GM21367 (cell line): ENCODE measurements at regions not wholly inside any gene's neighbourhood (a gene's known extent, or its start where the extent isn't known, plus 50 kb on each side); places are given as distances from the start of the nearest gene placed in this dataset.
"Not testable (repeated sequence)": the region's sequence is repeated elsewhere in the genome, so short reads cannot be mapped to it uniquely, and the experiment has no call there.

Experiments
- ATAC-seq: cut with Tn5 transposase; IDR thresholded peaks from one replicate; pipeline ENCODE4 v1.9.1; 2021; ENCODE audit not compliant: unreplicated experiment

- ATAC-seq, result no peak
Observed at GRCh38 chr17:45646288-45646988, 137.7 kb upstream of the CRHR1 start.

DNA sequence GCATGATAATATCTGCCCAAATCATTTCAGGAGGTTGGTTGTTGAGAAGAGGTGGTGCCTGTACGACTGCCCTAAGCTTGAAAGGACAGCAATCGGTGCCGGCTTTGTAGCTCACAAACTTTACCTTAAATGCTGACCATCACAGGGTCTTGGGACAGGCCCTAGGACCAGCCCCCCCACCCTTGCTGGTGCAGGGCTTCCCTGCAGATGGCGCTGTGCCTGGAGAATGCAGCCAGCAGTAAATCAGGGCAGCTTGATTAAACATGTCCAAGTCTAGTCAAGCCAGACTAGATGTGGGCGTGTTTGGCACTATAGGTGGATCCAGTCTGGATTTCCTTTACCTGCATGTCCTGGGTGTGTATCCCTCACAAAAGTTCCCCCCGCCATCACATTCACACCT is 135.5 kb upstream of the CRHR1 start:
- ATAC-seq, result no peak

DNA sequence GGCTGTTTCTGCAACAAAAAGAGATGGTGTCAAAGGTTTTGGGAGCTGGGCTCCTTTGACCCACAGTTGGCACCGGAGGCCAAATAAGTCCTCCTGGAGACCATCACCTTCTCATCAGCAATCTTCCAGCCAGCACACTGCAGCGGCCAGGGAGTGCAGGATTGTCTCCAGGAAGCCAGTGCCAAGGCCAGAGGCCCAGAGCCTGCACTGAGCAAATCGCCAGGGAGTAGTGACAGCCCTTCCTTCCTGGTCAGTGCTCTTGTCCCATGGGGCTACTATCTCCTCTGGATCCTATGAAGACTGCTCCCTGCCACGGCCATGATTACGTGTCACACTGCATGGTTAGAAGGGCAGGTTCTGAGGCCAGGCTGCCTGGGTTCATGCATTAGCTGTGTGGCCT is 134.3 kb upstream of the CRHR1 start:
- ATAC-seq, result no peak

- no peak for ATAC-seq
Observed at GRCh38 chr17:45650561-45650960, 133.6 kb upstream of the CRHR1 start.

GRCh38 chr17:45651145-45651709 is 132.9 kb upstream of the CRHR1 start:
- no peak for ATAC-seq

DNA sequence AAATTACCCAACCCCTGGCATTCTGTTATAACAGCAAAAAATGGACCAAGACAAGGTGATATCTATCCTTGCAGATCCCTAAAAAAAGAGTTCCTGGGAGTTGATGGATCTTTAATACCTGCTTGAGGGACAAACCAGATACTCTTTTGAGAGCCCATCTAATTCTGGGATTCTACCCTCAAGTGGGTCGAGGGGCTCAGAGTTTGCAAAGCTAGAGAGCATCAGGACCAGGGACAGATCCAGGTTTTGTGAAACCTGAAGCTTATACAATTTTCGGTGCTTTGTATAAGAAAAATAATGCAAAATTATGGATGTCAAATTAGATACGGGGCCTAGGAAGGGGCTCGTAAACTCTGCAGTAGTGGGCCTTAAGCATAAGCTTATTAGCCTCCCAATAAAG is 130.5 kb upstream of the CRHR1 start:
- ATAC-seq, result no peak

- ATAC-seq, result no peak
Observed at GRCh38 chr17:45656527-45657181, 127.5 kb upstream of the CRHR1 start.

DNA sequence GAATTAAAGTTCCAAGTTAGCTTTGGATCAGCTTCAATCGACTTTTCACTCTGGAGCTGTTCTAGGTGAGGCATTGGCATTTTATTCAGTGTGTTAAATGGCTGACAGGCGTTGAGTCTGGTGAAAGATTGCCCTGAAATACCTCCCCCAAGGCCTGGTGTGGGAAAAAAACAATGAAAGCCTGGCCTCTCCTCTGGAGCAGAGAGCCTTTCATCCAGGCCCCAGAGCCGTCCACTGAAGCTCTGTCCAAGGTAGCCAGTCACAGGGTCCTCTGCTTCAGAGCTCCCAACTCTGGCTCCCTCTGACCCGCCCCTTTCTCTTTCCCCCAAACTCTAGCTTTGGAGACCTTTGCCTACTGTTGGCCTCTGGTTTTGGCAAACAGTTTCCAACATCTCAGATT is 123.6 kb upstream of the CRHR1 start:
- ATAC-seq, result no peak

- ATAC-seq, result no peak
Observed at GRCh38 chr17:45662432-45662831, 121.7 kb upstream of the CRHR1 start.

DNA sequence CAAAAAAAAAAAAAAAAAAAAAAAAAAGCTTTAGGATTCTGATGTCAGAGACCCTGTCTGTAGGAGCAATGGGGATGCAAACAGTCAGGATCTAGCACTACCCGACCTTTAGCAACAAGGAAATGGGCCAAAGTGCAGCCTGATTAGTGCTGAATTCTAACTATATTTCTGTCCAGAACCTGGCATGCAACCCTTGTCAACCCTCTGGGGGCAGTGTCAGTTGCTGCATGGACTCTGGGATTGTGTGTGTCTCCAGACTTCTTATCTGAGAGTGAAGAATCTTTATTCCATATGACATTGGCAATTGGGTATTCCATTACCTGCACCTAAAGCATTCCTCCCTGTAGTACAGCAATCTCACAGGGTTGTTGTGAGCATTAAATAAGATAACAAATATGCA is 120.3 kb upstream of the CRHR1 start:
- ATAC-seq, result no peak

DNA sequence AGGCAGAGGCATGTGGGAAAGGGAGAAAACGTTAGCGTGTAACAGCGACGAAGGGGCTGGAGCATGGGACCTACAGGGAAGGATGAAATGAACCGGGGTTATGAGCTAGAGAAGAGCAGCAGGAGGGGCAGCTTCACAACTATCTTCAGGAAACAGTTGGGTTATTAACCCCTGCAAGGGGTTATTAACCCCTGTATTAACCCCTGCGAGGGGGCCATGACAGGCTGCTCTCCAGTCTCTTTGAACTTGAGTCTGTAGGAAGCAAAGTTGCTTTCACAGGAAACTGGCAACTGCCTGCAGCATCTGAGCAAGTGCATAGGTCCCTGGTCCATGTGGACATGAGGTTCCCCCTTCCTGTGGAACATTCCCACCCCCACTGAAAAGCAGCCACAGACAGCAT is 119.2 kb upstream of the CRHR1 start:
- ATAC-seq, result no peak

- ATAC-seq, result no peak
Observed at GRCh38 chr17:45666046-45666600, 118.0 kb upstream of the CRHR1 start.

GRCh38 chr17:45666641-45667040 is 117.5 kb upstream of the CRHR1 start:
- no peak for ATAC-seq

GRCh38 chr17:45667591-45668171 is 116.4 kb upstream of the CRHR1 start:
- no peak for ATAC-seq

- ATAC-seq, result no peak
Observed at GRCh38 chr17:45668316-45668715, 115.8 kb upstream of the CRHR1 start.

DNA sequence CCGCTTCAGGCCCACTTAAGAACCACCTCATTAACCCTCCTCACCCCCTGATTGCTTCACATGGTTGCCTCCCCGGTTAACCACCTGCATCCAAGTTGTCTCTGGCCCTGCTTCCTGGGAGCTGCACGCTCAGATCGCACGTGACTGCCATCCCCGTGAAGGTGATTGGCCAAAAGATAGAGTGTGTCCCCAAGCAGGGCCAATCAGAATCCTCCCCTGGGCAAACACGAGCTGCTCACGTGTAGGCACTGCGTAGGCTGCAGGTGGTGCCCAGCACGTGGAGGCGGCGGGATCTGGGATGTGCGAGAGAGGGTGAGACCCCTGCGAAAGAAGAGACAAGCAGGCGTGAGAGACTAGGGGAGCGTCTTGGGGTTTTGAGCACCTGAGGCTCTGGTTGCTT is 111.8 kb upstream of the CRHR1 start:
- no peak for ATAC-seq

- no peak for ATAC-seq
Observed at GRCh38 chr17:45672792-45673191, 111.3 kb upstream of the CRHR1 start.

DNA sequence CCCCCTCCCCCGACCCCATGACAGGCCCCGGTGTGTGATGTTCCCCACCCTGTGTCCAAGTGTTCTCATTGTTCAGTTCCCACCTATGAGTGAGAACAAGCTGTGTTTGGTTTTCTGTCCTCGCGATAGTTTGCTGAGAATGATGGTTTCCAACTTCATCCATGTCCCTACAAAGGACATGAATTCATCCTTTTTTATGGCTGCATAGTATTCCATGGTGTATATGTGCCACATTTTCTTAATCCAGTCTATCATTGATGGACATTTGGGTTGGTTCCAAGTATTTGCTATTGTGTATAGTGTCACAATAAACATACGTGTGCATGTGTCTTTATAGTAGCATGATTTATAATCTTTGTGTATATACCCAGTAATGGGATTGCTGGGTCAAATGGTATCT is 110.4 kb upstream of the CRHR1 start:
- ATAC-seq, result not testable (repeated sequence)

GRCh38 chr17:45675012-45675411 is 109.1 kb upstream of the CRHR1 start:
- no peak for ATAC-seq

GRCh38 chr17:45675892-45676291 is 108.2 kb upstream of the CRHR1 start:
- no peak for ATAC-seq

GRCh38 chr17:45676695-45677094 is 107.4 kb upstream of the CRHR1 start:
- no peak for ATAC-seq

- no peak for ATAC-seq
Observed at GRCh38 chr17:45677770-45678169, 106.3 kb upstream of the CRHR1 start.
